Neural cell (in vitro differentiated cells): ENCODE measurements at regions not wholly inside any gene's neighbourhood (a gene's known extent, or its start where the extent isn't known, plus 50 kb on each side); places are given as distances from the start of the nearest gene placed in this dataset.

Source experiments
- H2AFZ ChIP-seq: fragments of 200-600, 300-800 bp; sonication (generic), shearing (Covaris generic); 2 replicates; pipeline ENCODE4 v1.6.0; 2014; ENCODE audit warnings: low read depth, mild to moderate bottlenecking, antibody characterized with exemption, low read length, moderate library complexity
- H3F3A ChIP-seq: fragments of 200-600 bp; shearing (Covaris generic); 2 replicates; pipeline ENCODE4 v1.6.1; 2016; ENCODE audit warnings: mild to moderate bottlenecking, moderate library complexity, mixed read lengths, antibody characterized with exemption, low read length; ENCODE audit not compliant: insufficient read depth, poor library complexity, severe bottlenecking
- H3K27ac ChIP-seq: fragments of 200-600, 300-800 bp; sonication (generic), shearing (Covaris generic); 2 replicates; pipeline ENCODE4 v1.5.1; 2014; ENCODE audit warnings: mild to moderate bottlenecking, low read length, moderate library complexity
- H3K27me3 ChIP-seq: fragments of 300-800, 200-600 bp; sonication (generic), shearing (Covaris generic); 2 replicates; pipeline ENCODE4 v1.6.0; 2014; ENCODE audit warnings: mild to moderate bottlenecking, low read depth, low read length, moderate library complexity; ENCODE audit not compliant: insufficient read depth
- H3K36me3 ChIP-seq: fragments of 300-800, 200-600 bp; sonication (generic), shearing (Covaris generic); 2 replicates; pipeline ENCODE4 v1.5.1; 2014; ENCODE audit warnings: mild to moderate bottlenecking, antibody characterized with exemption, low read length, moderate library complexity; ENCODE audit not compliant: insufficient read depth
- H3K4me2 ChIP-seq: fragments of 300-800, 200-600 bp; sonication (generic), shearing (Covaris generic); 2 replicates; pipeline ENCODE4 v1.6.0; 2014; ENCODE audit warnings: mild to moderate bottlenecking, low read length
- H3K4me3 ChIP-seq: fragments of 300-800, 200-600 bp; sonication (generic), shearing (Covaris generic); 2 replicates; pipeline ENCODE4 v1.5.1; 2014; ENCODE audit warnings: mild to moderate bottlenecking, low read length, moderate library complexity
- H3K79me2 ChIP-seq: fragments of 200-600 bp; shearing (Covaris generic); replicated peaks from 2 replicates; pipeline ENCODE4 v1.6.0; 2014; ENCODE audit warnings: mild to moderate bottlenecking, low read length, moderate library complexity; ENCODE audit not compliant: insufficient read depth
- H3K9ac ChIP-seq: fragments of 300-800, 200-600 bp; sonication (generic), shearing (Covaris generic); 2 replicates; pipeline ENCODE4 v1.6.1; 2016; ENCODE audit warnings: mild to moderate bottlenecking, low read length, mixed read lengths
- H3K9me2 ChIP-seq: fragments of 200-600 bp; shearing (Covaris generic); 2 replicates; pipeline ENCODE4 v1.6.1; 2016; ENCODE audit warnings: mild to moderate bottlenecking, low read length, mixed read lengths; ENCODE audit not compliant: insufficient read depth
- H3K9me3 ChIP-seq: fragments of 200-600, 300-800 bp; sonication (generic), shearing (Covaris generic); 2 replicates; pipeline ENCODE4 v1.6.1; 2016; ENCODE audit warnings: mild to moderate bottlenecking, mixed run types, low read length, moderate library complexity, mixed read lengths
- H4K20me1 ChIP-seq: fragments of 200-600 bp; shearing (Covaris generic); 2 replicates; pipeline ENCODE4 v1.6.1; 2016; ENCODE audit warnings: mild to moderate bottlenecking, mixed run types; ENCODE audit not compliant: insufficient read depth
- EP300 ChIP-seq: fragments of 450-650 bp; conservative IDR thresholded peaks from 2 replicates; pipeline ENCODE4 v1.6.1; 2014; ENCODE audit warnings: antibody characterized with exemption, mild to moderate bottlenecking, moderate library complexity; ENCODE audit not compliant: poor library complexity, severe bottlenecking
- EZH2 ChIP-seq: fragments of 200-600, 300-800 bp; shearing (Covaris generic), sonication (generic); IDR thresholded peaks from 2 replicates; pipeline ENCODE4 v1.6.1; 2014; ENCODE audit warnings: antibody characterized with exemption, low read length, borderline replicate concordance, mild to moderate bottlenecking; ENCODE audit not compliant: insufficient read depth, poor library complexity, severe bottlenecking
- MXI1 ChIP-seq: fragments of 450-650 bp; conservative IDR thresholded peaks from 2 replicates; pipeline ENCODE4 v1.6.1; 2014; ENCODE audit warnings: antibody characterized with exemption, mild to moderate bottlenecking; ENCODE audit not compliant: poor library complexity, severe bottlenecking
- POLR2AphosphoS5 ChIP-seq: IDR thresholded peaks from 2 replicates; pipeline ENCODE4 v1.6.1; 2012
- RAD21 ChIP-seq: fragments of 450-650 bp; conservative IDR thresholded peaks from 2 replicates; pipeline ENCODE4 v1.6.1; 2014; ENCODE audit warnings: antibody characterized with exemption, mild to moderate bottlenecking, moderate library complexity
- SMC3 ChIP-seq: fragments of 450-650 bp; conservative IDR thresholded peaks from 2 replicates; pipeline ENCODE4 v1.6.1; 2014; ENCODE audit warnings: antibody characterized with exemption, mild to moderate bottlenecking, moderate library complexity; ENCODE audit not compliant: poor library complexity
- TAF1 ChIP-seq: IDR thresholded peaks from 2 replicates; pipeline ENCODE4 v1.6.1; 2012; ENCODE audit warnings: low read depth
- TF ChIP-seq, protein P1 (sequence below): IDR thresholded peaks from 2 replicates; pipeline ENCODE4 v1.6.1; 2012; ENCODE audit warnings: borderline replicate concordance
- TF ChIP-seq, protein P2 (sequence below): fragments of 450-650 bp; IDR thresholded peaks from 2 replicates; pipeline ENCODE4 v1.5.1; 2014; ENCODE audit warnings: antibody characterized with exemption, mild to moderate bottlenecking, moderate library complexity; ENCODE audit not compliant: poor library complexity, severe bottlenecking

DNA sequence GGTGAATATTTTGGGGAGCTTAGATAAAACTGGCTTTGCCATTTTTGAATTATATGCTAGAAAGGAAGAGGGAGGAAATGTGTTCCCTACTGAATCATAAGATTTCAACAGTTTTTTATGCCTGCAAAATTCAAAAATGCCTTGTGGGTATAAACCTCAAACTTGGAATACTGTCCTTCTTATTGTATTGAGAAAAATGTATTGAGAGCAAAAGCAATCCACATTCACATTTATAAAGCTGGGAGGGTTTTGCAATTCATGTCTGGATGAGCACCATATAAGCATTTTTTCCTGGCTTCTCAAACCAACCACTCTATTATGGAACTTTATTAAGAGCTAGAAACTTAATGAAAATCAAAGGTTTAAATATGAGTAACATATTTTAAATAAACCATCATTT lies 289.8 kb downstream of the PCDH7 start:
- Histone ChIP-seq H3K4me3 (no peak overlapping the region), H3K9me2 (no peaks in the 10 kb centered on the region), H3K4me2 (no peak overlapping the region), H2AFZ (no peak overlapping the region), H3K9ac (no peak overlapping the region), H3F3A (no peaks in the 10 kb centered on the region), H3K79me2 (no peaks in the 10 kb centered on the region), H3K27me3 (no peaks in the 10 kb centered on the region), H3K9me3 (no peaks in the 10 kb centered on the region), H3K27ac (no peak overlapping the region), H4K20me1 (no peaks in the 10 kb centered on the region), H3K36me3 (no peaks in the 10 kb centered on the region)
- TF ChIP-seq TAF1 (no peak), POLR2AphosphoS5 (no peak), EP300 (no peak), MXI1 (no peak), SMC3 (no peak), RAD21 (no peak)
- TF ChIP-seq, protein P1, sequence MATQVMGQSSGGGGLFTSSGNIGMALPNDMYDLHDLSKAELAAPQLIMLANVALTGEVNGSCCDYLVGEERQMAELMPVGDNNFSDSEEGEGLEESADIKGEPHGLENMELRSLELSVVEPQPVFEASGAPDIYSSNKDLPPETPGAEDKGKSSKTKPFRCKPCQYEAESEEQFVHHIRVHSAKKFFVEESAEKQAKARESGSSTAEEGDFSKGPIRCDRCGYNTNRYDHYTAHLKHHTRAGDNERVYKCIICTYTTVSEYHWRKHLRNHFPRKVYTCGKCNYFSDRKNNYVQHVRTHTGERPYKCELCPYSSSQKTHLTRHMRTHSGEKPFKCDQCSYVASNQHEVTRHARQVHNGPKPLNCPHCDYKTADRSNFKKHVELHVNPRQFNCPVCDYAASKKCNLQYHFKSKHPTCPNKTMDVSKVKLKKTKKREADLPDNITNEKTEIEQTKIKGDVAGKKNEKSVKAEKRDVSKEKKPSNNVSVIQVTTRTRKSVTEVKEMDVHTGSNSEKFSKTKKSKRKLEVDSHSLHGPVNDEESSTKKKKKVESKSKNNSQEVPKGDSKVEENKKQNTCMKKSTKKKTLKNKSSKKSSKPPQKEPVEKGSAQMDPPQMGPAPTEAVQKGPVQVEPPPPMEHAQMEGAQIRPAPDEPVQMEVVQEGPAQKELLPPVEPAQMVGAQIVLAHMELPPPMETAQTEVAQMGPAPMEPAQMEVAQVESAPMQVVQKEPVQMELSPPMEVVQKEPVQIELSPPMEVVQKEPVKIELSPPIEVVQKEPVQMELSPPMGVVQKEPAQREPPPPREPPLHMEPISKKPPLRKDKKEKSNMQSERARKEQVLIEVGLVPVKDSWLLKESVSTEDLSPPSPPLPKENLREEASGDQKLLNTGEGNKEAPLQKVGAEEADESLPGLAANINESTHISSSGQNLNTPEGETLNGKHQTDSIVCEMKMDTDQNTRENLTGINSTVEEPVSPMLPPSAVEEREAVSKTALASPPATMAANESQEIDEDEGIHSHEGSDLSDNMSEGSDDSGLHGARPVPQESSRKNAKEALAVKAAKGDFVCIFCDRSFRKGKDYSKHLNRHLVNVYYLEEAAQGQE: no peak
- TF ChIP-seq, protein P2, sequence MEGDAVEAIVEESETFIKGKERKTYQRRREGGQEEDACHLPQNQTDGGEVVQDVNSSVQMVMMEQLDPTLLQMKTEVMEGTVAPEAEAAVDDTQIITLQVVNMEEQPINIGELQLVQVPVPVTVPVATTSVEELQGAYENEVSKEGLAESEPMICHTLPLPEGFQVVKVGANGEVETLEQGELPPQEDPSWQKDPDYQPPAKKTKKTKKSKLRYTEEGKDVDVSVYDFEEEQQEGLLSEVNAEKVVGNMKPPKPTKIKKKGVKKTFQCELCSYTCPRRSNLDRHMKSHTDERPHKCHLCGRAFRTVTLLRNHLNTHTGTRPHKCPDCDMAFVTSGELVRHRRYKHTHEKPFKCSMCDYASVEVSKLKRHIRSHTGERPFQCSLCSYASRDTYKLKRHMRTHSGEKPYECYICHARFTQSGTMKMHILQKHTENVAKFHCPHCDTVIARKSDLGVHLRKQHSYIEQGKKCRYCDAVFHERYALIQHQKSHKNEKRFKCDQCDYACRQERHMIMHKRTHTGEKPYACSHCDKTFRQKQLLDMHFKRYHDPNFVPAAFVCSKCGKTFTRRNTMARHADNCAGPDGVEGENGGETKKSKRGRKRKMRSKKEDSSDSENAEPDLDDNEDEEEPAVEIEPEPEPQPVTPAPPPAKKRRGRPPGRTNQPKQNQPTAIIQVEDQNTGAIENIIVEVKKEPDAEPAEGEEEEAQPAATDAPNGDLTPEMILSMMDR: no peak

DNA sequence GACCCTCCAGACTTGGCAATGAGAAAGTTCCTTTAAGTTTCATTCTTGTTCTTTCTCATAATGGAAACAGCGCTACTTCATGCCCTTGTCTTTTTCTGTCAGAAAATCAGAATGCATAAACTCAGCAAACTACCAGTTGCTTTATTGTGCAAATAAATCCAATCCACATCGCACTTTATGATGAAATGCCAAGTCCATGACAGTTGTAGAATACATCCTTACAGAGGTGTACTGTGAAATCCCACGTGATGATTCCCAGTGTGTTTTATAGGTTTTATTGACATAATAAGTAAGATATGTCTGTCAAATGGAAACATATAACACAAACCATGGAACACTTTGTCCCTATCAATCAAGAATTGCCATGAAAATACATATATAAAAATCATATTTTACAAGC lies 295.0 kb downstream of the PCDH7 start:
- H3F3A ChIP-seq: no peaks in the 10 kb centered on the region
- H3K79me2 ChIP-seq: no peaks in the 10 kb centered on the region
- no peak for TF ChIP-seq SMC3
- no peak for TF ChIP-seq EZH2
- no peak for TF ChIP-seq TAF1
- TF ChIP-seq, protein P2: no peak
- TF ChIP-seq EP300: peak; percentile 93
- TF ChIP-seq RAD21: no peak
- TF ChIP-seq, protein P1: peak; percentile 47
- peak; percentile 83 for TF ChIP-seq POLR2AphosphoS5
- no peak for TF ChIP-seq MXI1
- H3K4me2 ChIP-seq: no peak overlapping the region
- no peak overlapping the region for H3K27ac ChIP-seq
- H3K36me3 ChIP-seq: no peaks in the 10 kb centered on the region
- no peak overlapping the region for H3K4me3 ChIP-seq
- H3K9me2 ChIP-seq: no peaks in the 10 kb centered on the region
- H3K27me3 ChIP-seq: no peaks in the 10 kb centered on the region
- no peaks in the 10 kb centered on the region for H3K9me3 ChIP-seq
- H4K20me1 ChIP-seq: no peaks in the 10 kb centered on the region
- no peak overlapping the region for H3K9ac ChIP-seq
- H2AFZ ChIP-seq: no peak overlapping the region
